ENCODE measurements at regions not wholly inside any gene's neighbourhood (a gene's known extent, or its start where the extent isn't known, plus 50 kb on each side); places are given as distances from the start of the nearest gene placed in this dataset.

DNA sequence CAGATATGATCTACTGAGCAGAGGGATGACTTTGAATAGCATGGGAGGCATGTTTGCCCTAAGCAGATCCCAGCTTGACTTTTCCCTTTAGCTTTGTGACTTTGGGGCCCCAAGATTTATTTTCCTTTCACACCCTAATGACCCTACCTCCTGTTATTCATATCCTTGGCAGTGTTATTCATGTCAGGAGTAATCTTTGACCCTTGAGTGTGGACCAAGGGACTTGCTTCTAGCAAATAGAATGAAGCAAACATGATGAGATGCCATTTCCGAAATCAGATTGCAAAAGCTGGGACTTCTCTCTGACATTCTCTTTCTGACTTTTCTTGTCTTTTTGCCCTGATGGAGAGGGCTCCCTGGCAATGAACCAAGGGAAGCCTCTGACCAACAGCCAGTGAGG is 415.4 kb upstream of the PROK2 start:
- TF ChIP-seq, protein P1, sequence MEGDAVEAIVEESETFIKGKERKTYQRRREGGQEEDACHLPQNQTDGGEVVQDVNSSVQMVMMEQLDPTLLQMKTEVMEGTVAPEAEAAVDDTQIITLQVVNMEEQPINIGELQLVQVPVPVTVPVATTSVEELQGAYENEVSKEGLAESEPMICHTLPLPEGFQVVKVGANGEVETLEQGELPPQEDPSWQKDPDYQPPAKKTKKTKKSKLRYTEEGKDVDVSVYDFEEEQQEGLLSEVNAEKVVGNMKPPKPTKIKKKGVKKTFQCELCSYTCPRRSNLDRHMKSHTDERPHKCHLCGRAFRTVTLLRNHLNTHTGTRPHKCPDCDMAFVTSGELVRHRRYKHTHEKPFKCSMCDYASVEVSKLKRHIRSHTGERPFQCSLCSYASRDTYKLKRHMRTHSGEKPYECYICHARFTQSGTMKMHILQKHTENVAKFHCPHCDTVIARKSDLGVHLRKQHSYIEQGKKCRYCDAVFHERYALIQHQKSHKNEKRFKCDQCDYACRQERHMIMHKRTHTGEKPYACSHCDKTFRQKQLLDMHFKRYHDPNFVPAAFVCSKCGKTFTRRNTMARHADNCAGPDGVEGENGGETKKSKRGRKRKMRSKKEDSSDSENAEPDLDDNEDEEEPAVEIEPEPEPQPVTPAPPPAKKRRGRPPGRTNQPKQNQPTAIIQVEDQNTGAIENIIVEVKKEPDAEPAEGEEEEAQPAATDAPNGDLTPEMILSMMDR (IDR thresholded peaks at IDR 0.05): no peak
- TF ChIP-seq POLR2A (IDR thresholded peaks at IDR 0.05): no peak
